Right cardiac atrium (tissue), 5 donors: ENCODE measurements at regions not wholly inside any gene's neighbourhood (a gene's known extent, or its start where the extent isn't known, plus 50 kb on each side); places are given as distances from the start of the nearest gene placed in this dataset.
A peak's percentile ranks its signal among the peaks of the same experiment; 100 is the strongest.

Source experiments
- ATAC-seq, 2 donors: fragments of 200-7000 bp; cut with Tn5 transposase; one replicate each; pipeline versions ENCODE4 v1.8.0 to v1.9.1; 2020; ENCODE audit warnings: moderate library complexity in 2 of 2, mild to moderate bottlenecking in 1 of 2
- DNase-seq, 3 donors: peaks; one replicate each; pipeline ENCODE4 v3.0.0-alpha.2; 2020
- H3K27ac ChIP-seq: one replicate; pipeline ENCODE4 v1.5.1; 2013; ENCODE audit warnings: mild to moderate bottlenecking, low read length, control low read depth, moderate library complexity
- H3K27me3 ChIP-seq: one replicate; pipeline ENCODE4 v1.6.1; 2013; ENCODE audit not compliant: control insufficient read depth, insufficient read depth
- H3K4me1 ChIP-seq: one replicate; pipeline ENCODE4 v1.6.1; 2013; ENCODE audit warnings: low read length; ENCODE audit not compliant: control insufficient read depth, insufficient read depth
- H3K4me3 ChIP-seq: one replicate; pipeline ENCODE4 v1.5.1; 2013; ENCODE audit warnings: low read length, control low read depth
- H3K9me3 ChIP-seq: one replicate; pipeline ENCODE4 v1.6.1; 2013; ENCODE audit warnings: low read length; ENCODE audit not compliant: control insufficient read depth
- WGBS: extraction: QIAGEN DNeasy Blood & Tissue Kit; methylation state at CpG from one replicate; pipeline ENCODE4 v1.1.7; 2013; 5-methylcytosine and 5-hydroxymethylcytosine counted together
- intact Hi-C, 4 donors: fragments of 100-400 bp; cut with DNase I; formaldehyde crosslinking; loops; one replicate each; pipeline versions ENCODE4 v1.11.0 to v1.14.0; 2022 to 2023
- donor health status: healthy with polysubstance abuse.
- donor health status: DM: no; HTN: yes; CAD: no.
- donor health status: DM: no; HTN: no; CAD: no.
- donor health status: DM: no; HTN: yes; CAD: no; lungs with severe emphysema.
- donor health status: DM: yes; HTN: yes; CAD: no.

GRCh38 chr17:55870044-55870443 is 119.2 kb downstream of the PCTP start:
- ATAC-seq (no peak), DNase-seq (peak in 1 of 3 donors; percentile 16)
- Histone ChIP-seq H3K4me3 (no peak overlapping the region), H3K27me3 (no peaks in the 10 kb centered on the region), H3K4me1 (no peaks in the 10 kb centered on the region), H3K9me3 (no peaks in the 10 kb centered on the region), H3K27ac (no peak overlapping the region)
- intact Hi-C loops: no loop called here

- Histone ChIP-seq H3K27ac (no peak overlapping the region), H3K9me3 (no peaks in the 10 kb centered on the region), H3K4me3 (no peak overlapping the region), H3K27me3 (no peaks in the 10 kb centered on the region), H3K4me1 (no peaks in the 10 kb centered on the region)
- ATAC-seq: no peak
- 77% methylated on average over 3 of the region's 3 CpGs for WGBS
- no peak for DNase-seq
- intact Hi-C loops: no loop called here
These were observed 121.5 kb downstream of the PCTP start for GRCh38 chr17:55872374-55872773.

GRCh38 chr17:55873017-55873758 is 122.3 kb downstream of the PCTP start:
- no peak overlapping the region for H3K27ac ChIP-seq
- intact Hi-C loops: no loop called here
- H3K4me1 ChIP-seq: no peaks in the 10 kb centered on the region
- H3K9me3 ChIP-seq: no peaks in the 10 kb centered on the region
- no peaks in the 10 kb centered on the region for H3K27me3 ChIP-seq
- ATAC-seq (no peak), DNase-seq (no peak)
- no peak overlapping the region for H3K4me3 ChIP-seq
- WGBS: 72% methylated on average over 4 of the region's 4 CpGs

- Histone ChIP-seq H3K4me3 (no peak overlapping the region), H3K27me3 (no peaks in the 10 kb centered on the region), H3K4me1 (no peaks in the 10 kb centered on the region), H3K27ac (no peak overlapping the region), H3K9me3 (no peaks in the 10 kb centered on the region)
- intact Hi-C loops: no loop called here
- WGBS: 91% methylated on average over 1 of the region's 1 CpG
- ATAC-seq: no peak
- DNase-seq: no peak
These were observed 132.3 kb downstream of the PCTP start for GRCh38 chr17:55883149-55883548.

- DNase-seq (no peak), ATAC-seq (no peak)
- Histone ChIP-seq H3K4me3 (no peak overlapping the region), H3K9me3 (no peaks in the 10 kb centered on the region), H3K4me1 (no peaks in the 10 kb centered on the region), H3K27me3 (no peaks in the 10 kb centered on the region), H3K27ac (no peak overlapping the region)
- 73% methylated on average over 3 of the region's 3 CpGs for WGBS
- intact Hi-C loops: no loop called here
These were observed 136.7 kb downstream of the PCTP start for GRCh38 chr17:55887531-55887930.

DNA sequence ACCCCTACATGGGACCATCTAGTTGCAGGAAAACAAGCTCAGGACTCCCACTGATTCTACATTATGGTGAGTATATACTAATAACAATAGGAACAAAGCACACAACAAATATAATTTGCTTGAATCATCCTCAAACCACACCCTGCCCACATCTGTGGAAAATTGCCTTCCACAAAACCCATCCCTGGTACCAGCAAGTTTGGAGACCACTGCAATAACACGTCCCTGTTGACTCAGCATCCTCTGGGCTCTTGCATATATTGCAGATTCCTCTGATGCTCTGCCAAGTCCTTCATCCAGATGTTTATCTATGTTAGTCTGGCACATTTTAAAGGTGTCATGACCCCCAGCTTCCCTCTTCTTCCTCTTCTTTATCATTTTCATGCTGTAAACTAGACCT is 138.4 kb downstream of the PCTP start:
- Histone ChIP-seq H3K27me3 (no peaks in the 10 kb centered on the region), H3K4me1 (no peaks in the 10 kb centered on the region), H3K9me3 (no peaks in the 10 kb centered on the region), H3K4me3 (no peak overlapping the region), H3K27ac (no peak overlapping the region)
- intact Hi-C loops: no loop called here
- 55% methylated on average over 1 of the region's 1 CpG for WGBS
- ATAC-seq: no peak
- DNase-seq: no peak

DNA sequence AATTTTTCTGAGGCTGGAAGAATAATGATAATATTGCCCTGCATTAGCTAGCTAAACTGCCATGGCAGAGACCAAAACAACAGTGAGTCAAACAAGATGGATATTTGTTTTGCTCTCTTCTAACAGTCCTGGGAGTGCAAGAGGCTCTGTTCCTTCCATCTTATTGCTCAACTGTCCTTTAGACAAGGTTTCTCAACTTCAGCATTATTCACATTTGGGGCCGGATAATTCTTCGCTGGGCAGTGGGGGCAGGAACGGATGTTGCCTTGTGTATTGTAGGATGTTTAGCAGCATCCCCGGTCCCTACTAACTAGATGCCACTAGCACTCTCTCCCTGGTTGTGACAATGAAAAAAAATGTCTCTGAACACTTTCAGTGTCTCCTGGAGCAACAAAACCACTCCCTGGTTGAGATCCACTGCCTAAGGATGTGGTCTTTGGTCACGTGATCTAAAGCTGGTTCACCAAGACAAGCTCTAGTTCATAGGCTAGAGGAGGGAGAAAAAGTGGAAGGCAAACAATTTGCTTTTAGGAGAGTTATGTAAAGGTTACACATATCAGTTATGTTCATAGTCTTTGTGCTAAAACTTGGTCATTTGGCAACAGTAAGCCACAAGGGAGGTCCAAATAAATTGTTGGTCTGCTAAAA is 144.4 kb downstream of the PCTP start:
- Histone ChIP-seq H3K4me3 (no peak overlapping the region), H3K27ac (no peak overlapping the region), H3K4me1 (no peaks in the 10 kb centered on the region), H3K27me3 (no peaks in the 10 kb centered on the region), H3K9me3 (no peaks in the 10 kb centered on the region)
- no peak for DNase-seq
- ATAC-seq: no peak
- 75% methylated on average over 5 of the region's 5 CpGs for WGBS
- intact Hi-C loops: no loop called here

DNA sequence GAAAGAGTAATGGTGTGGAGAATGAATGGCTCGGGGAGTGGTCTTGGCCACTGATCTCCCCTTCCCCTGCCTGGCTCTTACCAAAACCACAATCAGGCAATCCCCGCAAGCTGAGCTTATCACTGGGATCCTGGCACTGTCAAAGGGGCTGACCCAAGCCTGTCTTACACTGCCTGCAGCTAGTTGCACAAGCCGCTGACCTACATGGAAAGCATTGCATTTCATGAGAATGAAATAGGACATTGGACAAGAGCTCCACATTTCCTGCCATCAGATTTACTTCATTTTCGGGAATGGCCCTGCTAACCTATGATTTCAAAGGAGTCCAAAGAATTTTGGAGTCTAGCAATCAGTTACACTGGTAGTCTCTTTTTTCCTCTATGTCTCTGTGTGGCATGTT is 146.4 kb downstream of the PCTP start:
- Histone ChIP-seq H3K4me3 (no peak overlapping the region), H3K27me3 (no peaks in the 10 kb centered on the region), H3K4me1 (no peaks in the 10 kb centered on the region), H3K27ac (no peak overlapping the region), H3K9me3 (no peaks in the 10 kb centered on the region)
- DNase-seq (peak in 2 of 3 donors; percentile 36 to 66), ATAC-seq (peak; percentile 44 to 74)
- 65% methylated on average over 4 of the region's 4 CpGs for WGBS
- intact Hi-C loops: no loop called here

GRCh38 chr17:55898195-55898594 is 147.3 kb downstream of the PCTP start:
- Histone ChIP-seq H3K27me3 (no peaks in the 10 kb centered on the region), H3K9me3 (no peaks in the 10 kb centered on the region), H3K4me1 (no peaks in the 10 kb centered on the region), H3K27ac (no peak overlapping the region), H3K4me3 (no peak overlapping the region)
- DNase-seq (no peak), ATAC-seq (no peak)
- intact Hi-C loops: no loop called here
- WGBS: 48% methylated on average over 1 of the region's 1 CpG

DNA sequence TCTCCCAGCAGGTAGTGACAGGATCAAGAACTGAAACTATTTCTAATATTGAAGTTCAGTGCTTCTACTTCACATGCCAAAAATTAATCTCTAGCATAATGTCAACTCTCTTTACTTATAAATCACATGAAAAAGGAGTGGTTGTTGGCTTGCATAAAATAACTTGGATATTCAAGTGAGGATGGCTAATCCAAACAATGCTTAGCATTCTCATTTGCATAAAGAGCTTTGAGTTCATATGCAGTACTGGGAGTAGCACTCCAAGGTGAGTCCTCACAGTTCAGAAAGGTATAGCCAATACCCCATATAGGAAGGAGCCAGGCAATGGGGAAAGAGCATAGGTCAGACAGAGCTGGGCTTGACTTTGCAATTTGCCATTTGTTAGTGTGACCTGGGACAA is 149.3 kb downstream of the PCTP start:
- ATAC-seq (no peak), DNase-seq (no peak)
- Histone ChIP-seq H3K4me1 (no peaks in the 10 kb centered on the region), H3K4me3 (no peak overlapping the region), H3K9me3 (no peaks in the 10 kb centered on the region), H3K27ac (no peak overlapping the region), H3K27me3 (no peaks in the 10 kb centered on the region)
- intact Hi-C loops: no loop called here

- ATAC-seq: no peak
- no peak overlapping the region for H3K4me3 ChIP-seq
- no peaks in the 10 kb centered on the region for H3K27me3 ChIP-seq
- DNase-seq: no peak
- no peaks in the 10 kb centered on the region for H3K9me3 ChIP-seq
- WGBS: 70% methylated on average over 2 of the region's 2 CpGs
- intact Hi-C loops: no loop called here
- H3K4me1 ChIP-seq: no peaks in the 10 kb centered on the region
- H3K27ac ChIP-seq: no peak overlapping the region
These were observed 152.3 kb downstream of the PCTP start for GRCh38 chr17:55903028-55903690.
